Dendritic cell treated with granulocyte-macrophage colony-stimulating factor and Interleukin-4, amounts not matched to agents 40 ng/mL and 50 ng/mL, for 4 days (primary cell): ENCODE measurements at regions not wholly inside any gene's neighbourhood (a gene's known extent, or its start where the extent isn't known, plus 50 kb on each side); places are given as distances from the start of the nearest gene placed in this dataset.

ENCODE experiments used
- H3K27ac Mint-ChIP-seq: one replicate; pipeline ENCODE4 v1.8.0; 2022; ENCODE audit warnings: mild to moderate bottlenecking, mixed read lengths
- H3K27me3 Mint-ChIP-seq: one replicate; pipeline ENCODE4 v1.8.0; 2022; ENCODE audit warnings: mild to moderate bottlenecking, mixed read lengths
- H3K36me3 Mint-ChIP-seq: one replicate; pipeline ENCODE4 v1.8.0; 2022; ENCODE audit warnings: low read depth, mixed read lengths
- H3K4me1 Mint-ChIP-seq: one replicate; pipeline ENCODE4 v1.8.0; 2022; ENCODE audit warnings: low read depth, mixed read lengths
- H3K4me3 Mint-ChIP-seq: one replicate; pipeline ENCODE4 v1.8.0; 2022; ENCODE audit warnings: mild to moderate bottlenecking, moderate library complexity, mixed read lengths
- H3K9me3 Mint-ChIP-seq: one replicate; pipeline ENCODE4 v1.8.0; 2022; ENCODE audit warnings: mixed read lengths
- intact Hi-C: fragments of 100-400 bp; cut with micrococcal nuclease; formaldehyde crosslinking; loops from one replicate; pipeline ENCODE4 v1.15.0; 2022

DNA sequence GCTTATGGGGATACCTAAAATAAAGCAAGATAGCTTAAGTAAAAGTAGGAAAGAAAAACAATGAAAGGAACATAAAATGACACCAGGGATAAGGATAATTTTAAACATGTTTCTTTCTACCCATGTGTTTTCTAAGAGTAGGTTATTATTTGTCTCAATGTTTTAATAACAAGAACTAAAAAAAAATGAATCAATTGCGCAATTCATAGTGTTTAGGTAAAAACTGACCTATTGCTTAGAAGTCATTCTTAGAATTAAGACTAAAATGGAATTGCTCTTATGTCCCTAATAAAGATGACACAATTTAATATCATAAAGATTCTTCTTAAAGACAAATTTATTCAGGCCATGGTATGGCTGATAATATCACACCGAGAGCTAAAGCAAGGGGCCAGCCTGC lies 58.0 kb upstream of the COL24A1 start:
- no peaks in the 10 kb centered on the region for H3K27me3 Mint-ChIP-seq

GRCh38 chr1:86209346-86209745 lies 52.8 kb upstream of the COL24A1 start:
- intact Hi-C loops: no loop called here
- no peak overlapping the region for H3K4me3 Mint-ChIP-seq
- no peaks in the 10 kb centered on the region for H3K36me3 Mint-ChIP-seq
- no peaks in the 10 kb centered on the region for H3K4me1 Mint-ChIP-seq
- H3K9me3 Mint-ChIP-seq: no peaks in the 10 kb centered on the region
- no peaks in the 10 kb centered on the region for H3K27me3 Mint-ChIP-seq
- H3K27ac Mint-ChIP-seq: no peak overlapping the region

More for the DNA sequence above, 58.0 kb upstream of the COL24A1 start:
- H3K4me1 Mint-ChIP-seq: no peaks in the 10 kb centered on the region
- no peak overlapping the region for H3K4me3 Mint-ChIP-seq
- intact Hi-C loops: no loop called here
- no peak overlapping the region for H3K27ac Mint-ChIP-seq
- H3K36me3 Mint-ChIP-seq: no peaks in the 10 kb centered on the region
- H3K9me3 Mint-ChIP-seq: no peaks in the 10 kb centered on the region

- no peaks in the 10 kb centered on the region for H3K4me1 Mint-ChIP-seq
- H3K36me3 Mint-ChIP-seq: no peaks in the 10 kb centered on the region
Observed at GRCh38 chr1:86207323-86207722, 50.8 kb upstream of the COL24A1 start.

More at GRCh38 chr1:86207323-86207722, 50.8 kb upstream of the COL24A1 start:
- Mint-ChIP-seq H3K9me3 (no peaks in the 10 kb centered on the region), H3K27me3 (no peaks in the 10 kb centered on the region), H3K27ac (no peak overlapping the region), H3K4me3 (no peak overlapping the region)
- intact Hi-C loops: no loop called here
